ENCODE measurements at regions not wholly inside any gene's neighbourhood (a gene's known extent, or its start where the extent isn't known, plus 50 kb on each side); places are given as distances from the start of the nearest gene placed in this dataset.

DNA sequence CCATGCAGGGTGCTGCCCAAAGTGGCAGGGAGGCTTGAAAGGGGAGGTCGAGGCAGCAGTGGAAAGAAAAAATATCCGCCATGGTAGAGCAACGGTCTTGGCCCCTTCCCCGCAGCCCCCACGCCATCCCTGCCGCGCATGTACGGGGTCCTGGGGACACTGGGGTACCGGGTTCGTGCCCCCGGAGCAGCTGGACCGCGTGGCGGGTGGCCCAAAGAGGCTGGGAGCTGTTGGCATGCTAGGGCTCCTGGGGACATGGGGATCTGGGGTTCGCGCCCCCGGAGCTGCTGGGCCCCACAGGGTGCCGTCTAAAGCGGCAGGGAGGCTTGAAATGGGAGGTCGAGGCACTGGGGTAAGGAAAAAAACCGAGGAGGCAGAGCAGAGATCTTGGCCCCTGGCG, 316.5 kb downstream of the ALG10 start:
- TF ChIP-seq CTCF (IDR thresholded peaks at IDR 0.05) (no peak), POLR2A (IDR thresholded peaks at IDR 0.05) (no peak)
